C4-2B (cell line): ENCODE measurements at regions not wholly inside any gene's neighbourhood (a gene's known extent, or its start where the extent isn't known, plus 50 kb on each side); places are given as distances from the start of the nearest gene placed in this dataset.

Experiments
- CTCF ChIP-seq: fragments of 450-650 bp; conservative IDR thresholded peaks from 2 replicates; pipeline ENCODE4 v1.5.1; 2017; ENCODE audit warnings: mild to moderate bottlenecking
- ZFX ChIP-seq: fragments of 450-650 bp; IDR thresholded peaks from 2 replicates; pipeline ENCODE4 v1.6.1; 2017

- no peak for TF ChIP-seq CTCF
- no peak for TF ChIP-seq ZFX
Measured at GRCh38 chr6:156464100-156464878, 312.9 kb upstream of the ARID1B start.
